Common myeloid progenitor, CD34-positive (primary cell): ENCODE measurements at regions not wholly inside any gene's neighbourhood (a gene's known extent, or its start where the extent isn't known, plus 50 kb on each side); places are given as distances from the start of the nearest gene placed in this dataset.
"Not testable (repeated sequence)": the region's sequence is repeated elsewhere in the genome, so short reads cannot be mapped to it uniquely, and the experiment has no call there.

Experiments used
- CTCF ChIA-PET: fragments of 350-600 bp; sonication (Branson Sonifier 250); formaldehyde crosslinking; loops from one replicate; lab custom pipeline; 2021; ENCODE audit warnings: antibody characterized with exemption; lab: Charles Lee
- POLR2A ChIA-PET: fragments of 350-600 bp; sonication (Branson Sonifier 250); formaldehyde crosslinking; loops from one replicate; lab custom pipeline; 2021; ENCODE audit warnings: antibody characterized with exemption; lab: Charles Lee
- DNase-seq, 3 donors: peaks; one replicate each; pipeline versions ENCODE4 v3.0.0 to v3.0.0-alpha.2; 2013
- H3K27ac ChIP-seq, 2 experiments: 1 replicate in 1 of 2; 2 replicates in 1 of 2; pipeline ENCODE4 v1.7.0; 2013; ENCODE audit warnings: inconsistent platforms in 2 of 2, low read length in 2 of 2, mild to moderate bottlenecking in 2 of 2, low read depth in 1 of 2, moderate library complexity in 1 of 2; ENCODE audit not compliant: severe bottlenecking in 2 of 2, insufficient read depth in 1 of 2, poor library complexity in 1 of 2
- H3K27me3 ChIP-seq, 5 experiments: replicated peaks in 2 of 5; 1 replicate in 3 of 5; 2 replicates in 2 of 5; pipeline versions ENCODE4 v1.6.1 to v1.7.0; 2013; ENCODE audit warnings: low read length in 4 of 5, mild to moderate bottlenecking in 2 of 5, moderate library complexity in 2 of 5, inconsistent platforms in 1 of 5; ENCODE audit not compliant: insufficient read depth in 5 of 5, control insufficient read depth in 4 of 5
- H3K36me3 ChIP-seq, 4 experiments: 1 replicate in 2 of 4; 2 replicates in 2 of 4; pipeline versions ENCODE4 v1.6.1 to v1.7.0; 2013; ENCODE audit warnings: low read length in 3 of 4, control low read depth in 1 of 4, mild to moderate bottlenecking in 1 of 4; ENCODE audit not compliant: control insufficient read depth in 4 of 4, insufficient read depth in 4 of 4
- H3K4me1 ChIP-seq, 4 experiments: 1 replicate in 3 of 4; 2 replicates in 1 of 4; pipeline versions ENCODE4 v1.6.1 to v1.7.1; 2013; ENCODE audit warnings: low read length in 3 of 4, mild to moderate bottlenecking in 3 of 4, control low read depth in 1 of 4, inconsistent platforms in 1 of 4, moderate library complexity in 1 of 4; ENCODE audit not compliant: control insufficient read depth in 4 of 4, insufficient read depth in 4 of 4; ENCODE audit errors: control extremely low read depth in 1 of 4
- H3K4me3 ChIP-seq, 7 experiments: 1 replicate in 4 of 7; 2 replicates in 3 of 7; pipeline versions ENCODE4 v1.5.1 to v1.7.0; 2013; ENCODE audit warnings: mild to moderate bottlenecking in 7 of 7, low read length in 6 of 7, moderate library complexity in 6 of 7, inconsistent platforms in 2 of 7, low read depth in 2 of 7, control low read depth in 1 of 7; ENCODE audit not compliant: insufficient read depth in 4 of 7, control insufficient read depth in 1 of 7; ENCODE audit errors: extremely low read depth in 1 of 7
- H3K9me3 ChIP-seq, 5 experiments: 1 replicate in 4 of 5; 2 replicates in 1 of 5; pipeline versions ENCODE4 v1.6.1 to v1.7.1; 2013; ENCODE audit warnings: low read length in 4 of 5, mild to moderate bottlenecking in 2 of 5, inconsistent platforms in 1 of 5, low read depth in 1 of 5, moderate library complexity in 1 of 5; ENCODE audit not compliant: control insufficient read depth in 4 of 5, insufficient read depth in 2 of 5; ENCODE audit errors: control extremely low read depth in 1 of 5
- WGBS: methylation state at CpG from one replicate; pipeline ENCODE4 v1.1.5; 2013; ENCODE audit not compliant: insufficient coverage; 5-methylcytosine and 5-hydroxymethylcytosine counted together

DNA sequence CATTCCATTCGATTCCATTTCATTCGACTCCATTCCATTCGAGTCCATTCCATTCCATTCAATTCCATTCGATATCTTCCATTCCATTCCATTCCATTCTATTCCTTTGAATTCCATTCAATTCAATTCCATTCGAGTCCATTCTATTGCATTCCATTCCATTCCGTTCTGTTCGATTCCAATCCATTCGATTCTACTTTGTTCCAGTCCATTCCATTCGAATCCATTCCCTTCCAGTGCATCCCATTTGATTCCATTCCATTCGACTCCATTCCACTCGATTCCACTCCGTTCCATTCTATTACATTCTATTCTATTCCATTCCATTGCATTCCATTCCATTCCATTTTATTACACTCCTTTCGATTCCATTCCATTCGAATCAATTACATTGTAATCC, 2588.5 kb upstream of the TPTE start:
- CTCF ChIA-PET, POLR2A ChIA-PET, H3K27me3 ChIP-seq, DNase-seq, H3K27ac ChIP-seq, H3K4me1 ChIP-seq, H3K4me3 ChIP-seq, H3K36me3 ChIP-seq: not testable (repeated sequence)
- WGBS, result 75% methylated on average over 14 of the region's 14 CpGs
- peaks cover 7 to 94% (median 19%) of the 10 kb centered on the region in 5 experiments for H3K9me3 ChIP-seq

DNA sequence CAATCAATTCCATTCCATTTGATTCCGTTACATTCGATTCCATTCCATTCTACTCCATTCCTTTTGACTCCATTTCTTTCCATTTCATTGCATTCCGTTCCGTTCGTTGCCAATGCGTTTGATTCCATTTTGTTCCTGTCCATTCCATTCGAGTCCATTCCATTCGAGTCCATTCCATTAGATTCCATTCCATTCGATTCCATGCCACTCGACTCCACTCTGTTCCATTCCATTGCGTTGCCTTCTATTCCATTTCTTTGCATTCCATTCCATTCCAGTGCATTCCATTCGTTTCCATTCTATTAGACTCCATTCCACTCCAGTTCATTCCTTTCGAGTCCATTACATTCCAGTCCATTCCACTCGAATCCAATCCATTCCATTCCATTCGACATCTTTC, 2587.5 kb upstream of the TPTE start:
- CTCF ChIA-PET, result no interaction called here
- no peak for DNase-seq
- H3K9me3 ChIP-seq, result peaks cover 10 to 92% (median 25%) of the 10 kb centered on the region in 5 experiments
- WGBS, result 78% methylated on average over 15 of the region's 15 CpGs
- no peaks in the 10 kb centered on the region for H3K36me3 ChIP-seq
- no peaks in the 10 kb centered on the region for H3K4me1 ChIP-seq
- POLR2A ChIA-PET, result no interaction called here
- no peak overlapping the region for H3K4me3 ChIP-seq
- no peak overlapping the region for H3K27ac ChIP-seq
- no peaks in the 10 kb centered on the region for H3K27me3 ChIP-seq

DNA sequence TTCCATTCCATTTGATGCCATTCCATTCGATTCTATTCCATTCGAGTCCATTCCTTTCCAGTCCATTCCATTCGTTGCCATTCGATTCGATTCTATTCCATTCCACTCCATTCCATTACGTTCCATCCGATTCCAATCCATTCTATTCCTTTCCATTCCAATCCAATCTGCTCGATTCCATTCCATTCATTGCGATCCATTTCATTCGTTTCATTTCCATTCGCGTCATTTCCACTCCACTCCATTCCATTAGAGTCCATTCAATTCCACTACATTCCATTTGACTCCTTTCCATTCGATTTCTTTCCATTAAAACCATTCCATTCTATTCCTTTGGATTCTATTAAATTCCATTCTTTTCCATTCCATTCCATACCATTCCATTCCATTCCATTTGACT, 2584.1 kb upstream of the TPTE start:
- H3K36me3 ChIP-seq, H3K4me3 ChIP-seq, POLR2A ChIA-PET, DNase-seq, H3K27me3 ChIP-seq, CTCF ChIA-PET, H3K27ac ChIP-seq, H3K4me1 ChIP-seq: not testable (repeated sequence)
- peaks cover 10 to 95% (median 38%) of the 10 kb centered on the region in 5 experiments for H3K9me3 ChIP-seq
- 82% methylated on average over 13 of the region's 13 CpGs for WGBS

DNA sequence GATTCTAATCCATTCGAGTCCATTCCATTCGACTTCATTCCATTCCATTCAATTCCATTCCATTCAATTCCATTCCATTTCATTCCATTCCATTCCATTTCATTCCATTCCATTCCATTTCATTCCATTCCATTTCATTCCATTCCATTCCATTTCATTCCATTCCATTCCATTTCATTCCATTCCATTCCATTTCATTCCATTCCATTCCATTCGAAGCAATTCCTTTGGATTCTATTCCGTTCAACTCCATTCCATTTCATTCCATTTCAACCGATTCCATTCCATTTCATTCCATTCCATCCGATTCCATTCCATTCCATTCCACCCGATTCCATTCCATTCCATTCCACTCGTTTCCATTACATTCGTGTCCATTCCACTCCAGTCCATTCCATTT, 2583.2 kb upstream of the TPTE start:
- H3K27ac ChIP-seq, DNase-seq, H3K4me3 ChIP-seq, CTCF ChIA-PET, H3K27me3 ChIP-seq, H3K4me1 ChIP-seq, H3K36me3 ChIP-seq, POLR2A ChIA-PET: not testable (repeated sequence)
- peaks cover 14 to 95% (median 42%) of the 10 kb centered on the region in 5 experiments for H3K9me3 ChIP-seq
- 80% methylated on average over 9 of the region's 9 CpGs for WGBS

DNA sequence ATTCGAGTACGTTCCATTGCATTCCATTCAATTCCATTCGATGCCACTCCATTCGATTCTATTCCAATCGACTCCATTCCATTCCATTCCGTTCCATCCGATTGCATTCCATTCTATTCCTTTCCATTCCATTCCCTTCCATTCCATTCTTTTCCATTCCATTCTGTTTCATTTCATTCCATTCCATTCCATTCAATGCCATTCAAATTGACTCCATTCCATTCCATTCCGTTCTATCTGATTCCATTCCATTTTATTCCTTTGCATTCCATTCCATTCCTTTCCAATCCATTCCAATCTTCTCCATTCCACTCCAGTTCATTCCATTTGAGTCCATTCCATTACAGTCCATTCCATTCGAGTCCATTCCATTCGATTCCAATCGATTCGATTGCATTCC, 2580.0 kb upstream of the TPTE start:
- CTCF ChIA-PET, POLR2A ChIA-PET, DNase-seq, H3K4me1 ChIP-seq, H3K27me3 ChIP-seq, H3K36me3 ChIP-seq, H3K27ac ChIP-seq, H3K4me3 ChIP-seq: not testable (repeated sequence)
- 82% methylated on average over 12 of the region's 12 CpGs for WGBS
- H3K9me3 ChIP-seq, result peaks cover 11 to 94% (median 55%) of the 10 kb centered on the region in 5 experiments

DNA sequence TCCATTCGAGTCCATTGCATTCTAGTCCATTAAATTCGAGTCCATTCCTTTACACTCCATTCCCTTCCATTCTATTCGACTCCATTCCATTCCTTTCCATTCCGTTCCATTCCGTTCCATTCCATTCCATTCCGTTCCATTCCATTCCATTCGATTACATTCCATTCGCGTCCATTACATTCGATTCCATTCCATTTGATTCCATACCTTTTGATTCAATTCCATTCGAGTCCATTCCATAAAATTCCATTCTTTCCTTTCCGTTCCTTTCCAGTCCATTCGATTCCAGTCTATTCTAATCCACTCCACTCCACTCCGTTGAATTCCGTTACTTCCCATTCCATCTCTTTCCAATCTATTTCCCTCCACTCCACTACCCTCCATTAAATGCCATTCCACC, 2579.2 kb upstream of the TPTE start:
- POLR2A ChIA-PET, H3K36me3 ChIP-seq, H3K4me3 ChIP-seq, H3K27ac ChIP-seq, CTCF ChIA-PET, H3K4me1 ChIP-seq, H3K27me3 ChIP-seq, DNase-seq: not testable (repeated sequence)
- 74% methylated on average over 15 of the region's 15 CpGs for whole genome bisulfite sequencing
- H3K9me3 ChIP-seq, result peaks cover 11 to 96% (median 62%) of the 10 kb centered on the region in 5 experiments

DNA sequence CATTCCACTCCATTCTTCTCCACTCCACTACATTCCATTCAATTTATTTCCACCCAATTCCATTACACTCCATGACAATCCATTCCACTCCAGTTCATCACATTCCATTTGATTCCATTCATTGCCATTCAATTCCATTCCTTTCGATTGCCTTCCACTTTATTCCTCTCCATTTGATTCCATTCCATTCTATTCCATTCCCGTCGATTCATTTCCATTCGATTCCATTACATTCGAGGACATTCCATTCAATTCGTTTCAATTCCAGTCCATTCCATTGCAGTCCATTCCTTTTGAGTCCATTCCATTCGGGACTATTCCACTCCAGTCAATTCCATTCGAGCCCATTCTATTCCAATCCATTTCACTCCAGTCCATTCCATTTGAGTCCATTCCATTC, 2577.8 kb upstream of the TPTE start:
- H3K27me3 ChIP-seq, CTCF ChIA-PET, POLR2A ChIA-PET, H3K4me1 ChIP-seq, H3K27ac ChIP-seq, H3K36me3 ChIP-seq, H3K4me3 ChIP-seq, DNase-seq: not testable (repeated sequence)
- WGBS, result 79% methylated on average over 8 of the region's 8 CpGs
- peaks cover 15 to 97% (median 70%) of the 10 kb centered on the region in 5 experiments for H3K9me3 ChIP-seq
